ENCODE measurements at regions not wholly inside any gene's neighbourhood (a gene's known extent, or its start where the extent isn't known, plus 50 kb on each side); places are given as distances from the start of the nearest gene placed in this dataset.

- TF ChIP-seq CTCF (conservative IDR thresholded peaks at IDR 0.05; ENCODE audit: low read length) (no peak), EZH2phosphoT487 (IDR thresholded peaks at IDR 0.05; ENCODE audit: borderline replicate concordance, low read depth, low read length) (no peak)
These were observed 91.5 kb upstream of the HIVEP1 start for GRCh38 chr6:11920566-11920965.

All from OCI-LY7 (cell line).